DND-41 (cell line): ENCODE measurements at regions not wholly inside any gene's neighbourhood (a gene's known extent, or its start where the extent isn't known, plus 50 kb on each side); places are given as distances from the start of the nearest gene placed in this dataset.

Source experiments
- ATAC-seq: fragments of 200-7000 bp; cut with Tn5 transposase; 3 replicates; pipeline ENCODE4 v1.9.1; 2021; ENCODE audit warnings: low read depth; ENCODE audit not compliant: insufficient read depth
- DNase-seq: peaks from one replicate; pipeline ENCODE4 v3.0.0-alpha.2; 2020
- H2AFZ ChIP-seq: 2 replicates; pipeline ENCODE4 v1.6.0; 2012; ENCODE audit warnings: low read depth, low read length
- H3K27ac ChIP-seq: 2 replicates; pipeline ENCODE4 v1.5.1; 2012; ENCODE audit warnings: low read length, inconsistent platforms
- H3K27me3 ChIP-seq: fragments of 200-600 bp; sonication (generic); 2 replicates; pipeline ENCODE4 v1.6.0; 2012; ENCODE audit warnings: low read length, mild to moderate bottlenecking, inconsistent platforms; ENCODE audit not compliant: insufficient read depth, poor library complexity
- H3K36me3 ChIP-seq: 2 replicates; pipeline ENCODE4 v1.5.1; 2012; ENCODE audit warnings: low read length, inconsistent platforms; ENCODE audit not compliant: insufficient read depth
- H3K4me1 ChIP-seq: 2 replicates; pipeline ENCODE4 v1.5.1; 2012; ENCODE audit warnings: mild to moderate bottlenecking, low read length; ENCODE audit not compliant: insufficient read depth
- H3K4me2 ChIP-seq: 2 replicates; pipeline ENCODE4 v1.6.0; 2012; ENCODE audit warnings: mild to moderate bottlenecking, moderate library complexity, low read length, inconsistent platforms; ENCODE audit not compliant: insufficient read depth
- H3K4me3 ChIP-seq, 2 experiments: fragments of 200-600 bp in 1 of 2; shearing (Covaris generic) in 1 of 2; 2 replicates each; pipeline ENCODE4 v1.5.1; 2012 to 2016; ENCODE audit warnings: inconsistent platforms in 2 of 2, low read length in 2 of 2, mild to moderate bottlenecking in 2 of 2, low read depth in 1 of 2, moderate library complexity in 1 of 2
- H3K79me2 ChIP-seq: 2 replicates; pipeline ENCODE4 v1.6.0; 2012; ENCODE audit warnings: low read length, inconsistent platforms; ENCODE audit not compliant: insufficient read depth
- H3K9ac ChIP-seq: 2 replicates; pipeline ENCODE4 v1.6.0; 2012; ENCODE audit warnings: low read depth, mild to moderate bottlenecking, inconsistent platforms, low read length, moderate library complexity
- H3K9me3 ChIP-seq: 2 replicates; pipeline ENCODE4 v1.5.1; 2012; ENCODE audit warnings: low read length, moderate library complexity, mild to moderate bottlenecking, inconsistent platforms; ENCODE audit not compliant: insufficient read depth, severe bottlenecking
- H4K20me1 ChIP-seq: 2 replicates; pipeline ENCODE4 v1.6.0; 2012; ENCODE audit warnings: low read length; ENCODE audit not compliant: insufficient read depth
- CTCF ChIP-seq: IDR thresholded peaks from 2 replicates; pipeline ENCODE4 v1.5.1; 2012; ENCODE audit warnings: borderline replicate concordance, low read length, moderate library complexity, mild to moderate bottlenecking; ENCODE audit not compliant: poor library complexity, severe bottlenecking; ENCODE audit errors: extremely low read depth
- EZH2 ChIP-seq: IDR thresholded peaks from 3 replicates; pipeline ENCODE4 v1.6.1; 2012; ENCODE audit warnings: borderline replicate concordance, low read depth, mild to moderate bottlenecking, moderate library complexity, low read length, inconsistent platforms; ENCODE audit not compliant: severe bottlenecking

DNA sequence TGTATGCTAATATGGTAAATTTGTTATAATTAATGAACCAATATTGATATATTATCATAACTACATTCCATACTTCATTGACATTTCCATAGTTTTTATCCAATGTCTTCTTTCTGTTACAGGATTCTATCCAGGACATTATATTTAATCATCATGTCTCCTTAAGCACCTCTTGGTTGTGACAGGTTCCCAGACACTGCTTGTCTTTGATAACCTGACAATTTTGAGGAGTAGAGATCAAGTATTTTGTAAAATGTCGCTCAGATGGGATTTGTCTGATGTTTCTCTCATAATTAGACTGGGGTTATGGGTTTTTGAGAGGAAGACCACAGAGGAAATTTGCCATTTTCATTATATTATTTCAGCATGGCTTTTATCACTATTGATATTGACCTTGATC, 317.4 kb downstream of the PLOD2 start:
- DNase-seq (no peak), ATAC-seq (no peak)
- Histone ChIP-seq H3K9ac (no peak overlapping the region), H3K4me1 (no peaks in the 10 kb centered on the region), H3K36me3 (no peaks in the 10 kb centered on the region), H3K9me3 (no peaks in the 10 kb centered on the region), H3K27ac (no peak overlapping the region), H3K79me2 (no peaks in the 10 kb centered on the region), H2AFZ (no peak overlapping the region), H3K4me2 (no peak overlapping the region), H4K20me1 (no peaks in the 10 kb centered on the region), H3K27me3 (no peaks in the 10 kb centered on the region), H3K4me3 (no peak overlapping the region)
- no peak for TF ChIP-seq EZH2
- no peak for TF ChIP-seq CTCF

DNA sequence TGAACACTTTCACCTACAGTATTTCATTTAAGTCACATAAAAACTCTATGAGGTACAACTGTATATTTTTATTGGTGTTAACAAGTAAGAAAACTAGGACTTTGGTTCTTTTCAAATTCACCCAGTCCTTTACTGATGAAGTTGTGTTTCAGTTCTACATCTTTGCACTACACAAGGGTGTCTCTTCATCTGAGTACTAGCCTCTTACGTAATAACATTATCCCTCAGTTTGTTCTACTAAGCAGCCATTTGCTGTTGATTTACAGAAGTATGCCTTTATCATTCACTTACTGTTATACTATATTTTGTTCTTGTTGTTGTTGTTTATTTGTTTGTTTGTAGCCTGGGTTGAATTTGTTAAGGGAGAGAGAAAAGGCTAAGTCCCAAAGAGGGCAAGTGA, 311.9 kb downstream of the PLOD2 start:
- H3K27me3 ChIP-seq, result no peaks in the 10 kb centered on the region
- ATAC-seq (no peak), DNase-seq (no peak)
- H3K4me3 ChIP-seq, result no peak overlapping the region
- H3K9ac ChIP-seq, result no peak overlapping the region
- no peak overlapping the region for H2AFZ ChIP-seq
- H3K36me3 ChIP-seq, result no peaks in the 10 kb centered on the region
- H3K4me2 ChIP-seq, result no peak overlapping the region
- TF ChIP-seq EZH2 (no peak), CTCF (no peak)
- no peaks in the 10 kb centered on the region for H3K79me2 ChIP-seq
- H3K4me1 ChIP-seq, result no peaks in the 10 kb centered on the region
- H3K9me3 ChIP-seq, result no peaks in the 10 kb centered on the region
- no peak overlapping the region for H3K27ac ChIP-seq
- H4K20me1 ChIP-seq, result no peaks in the 10 kb centered on the region

GRCh38 chr3:145854499-145854898, 306.5 kb downstream of the PLOD2 start:
- Histone ChIP-seq H3K79me2 (no peaks in the 10 kb centered on the region), H2AFZ (no peak overlapping the region), H3K4me2 (no peak overlapping the region), H3K9me3 (no peaks in the 10 kb centered on the region), H3K4me3 (no peak overlapping the region), H3K4me1 (no peaks in the 10 kb centered on the region), H4K20me1 (no peaks in the 10 kb centered on the region), H3K27ac (no peak overlapping the region), H3K9ac (no peak overlapping the region), H3K36me3 (no peaks in the 10 kb centered on the region), H3K27me3 (no peaks in the 10 kb centered on the region)
- DNase-seq (no peak), ATAC-seq (no peak)
- TF ChIP-seq EZH2 (no peak), CTCF (no peak)

GRCh38 chr3:145857956-145858355, 303.0 kb downstream of the PLOD2 start:
- H3K4me1 ChIP-seq, result no peaks in the 10 kb centered on the region
- H2AFZ ChIP-seq, result no peak overlapping the region
- no peak for DNase-seq
- no peak overlapping the region for H3K4me2 ChIP-seq
- TF ChIP-seq EZH2 (no peak), CTCF (no peak)
- H3K9ac ChIP-seq, result no peak overlapping the region
- no peaks in the 10 kb centered on the region for H3K9me3 ChIP-seq
- H3K27me3 ChIP-seq, result no peaks in the 10 kb centered on the region
- no peaks in the 10 kb centered on the region for H3K36me3 ChIP-seq
- no peak overlapping the region for H3K4me3 ChIP-seq
- no peak overlapping the region for H3K27ac ChIP-seq
- H4K20me1 ChIP-seq, result no peaks in the 10 kb centered on the region
- ATAC-seq, result no peak
- H3K79me2 ChIP-seq, result no peaks in the 10 kb centered on the region
